ENCODE measurements at regions not wholly inside any gene's neighbourhood (a gene's known extent, or its start where the extent isn't known, plus 50 kb on each side); places are given as distances from the start of the nearest gene placed in this dataset.

- TF ChIP-seq CTCF (IDR thresholded peaks at IDR 0.05) (no peak), POLR2A (IDR thresholded peaks at IDR 0.05) (no peak)
These were observed 88.2 kb downstream of the DMRTA2 start for GRCh38 chr1:50335036-50335435.
